ENCODE measurements at regions not wholly inside any gene's neighbourhood (a gene's known extent, or its start where the extent isn't known, plus 50 kb on each side); places are given as distances from the start of the nearest gene placed in this dataset.
"Not testable (repeated sequence)": the region's sequence is repeated elsewhere in the genome, so short reads cannot be mapped to it uniquely, and the experiment has no call there.

- no peak overlapping the region for H3K4me3 ChIP-seq (ENCODE audit: control insufficient read depth, low read depth, low read length)
- TF ChIP-seq CTCF (conservative IDR thresholded peaks at IDR 0.05; ENCODE audit: control insufficient read depth, insufficient read depth, low read depth, low read length): no peak
- DNase-seq (ENCODE audit: low read depth): no peak
Observed at GRCh38 chr16:60646631-60647030, 1389.6 kb downstream of the CDH8 start.

- TF ChIP-seq CTCF (conservative IDR thresholded peaks at IDR 0.05; ENCODE audit: control insufficient read depth, insufficient read depth, low read depth, low read length): no peak
- no peak for DNase-seq (ENCODE audit: low read depth)
- H3K4me3 ChIP-seq (ENCODE audit: control insufficient read depth, low read depth, low read length): no peak overlapping the region
Observed at GRCh38 chr16:60645541-60645940, 1390.7 kb downstream of the CDH8 start.

GRCh38 chr16:60642956-60643355, 1393.3 kb downstream of the CDH8 start:
- peak; percentile 11 for DNase-seq (ENCODE audit: low read depth)
- TF ChIP-seq CTCF (conservative IDR thresholded peaks at IDR 0.05; ENCODE audit: control insufficient read depth, insufficient read depth, low read depth, low read length): no peak
- no peak overlapping the region for H3K4me3 ChIP-seq (ENCODE audit: control insufficient read depth, low read depth, low read length)

GRCh38 chr16:60641067-60641665, 1395.1 kb downstream of the CDH8 start:
- no peak for TF ChIP-seq CTCF (conservative IDR thresholded peaks at IDR 0.05; ENCODE audit: control insufficient read depth, insufficient read depth, low read depth, low read length)
- no peak overlapping the region for H3K4me3 ChIP-seq (ENCODE audit: control insufficient read depth, low read depth, low read length)
- DNase-seq (ENCODE audit: low read depth): no peak

- TF ChIP-seq CTCF (conservative IDR thresholded peaks at IDR 0.05; ENCODE audit: control insufficient read depth, insufficient read depth, low read depth, low read length): no peak
- DNase-seq (ENCODE audit: low read depth): no peak
- H3K4me3 ChIP-seq (ENCODE audit: control insufficient read depth, low read depth, low read length): no peak overlapping the region
Observed at GRCh38 chr16:60640038-60640437, 1396.2 kb downstream of the CDH8 start.

GRCh38 chr16:60636636-60637035, 1399.6 kb downstream of the CDH8 start:
- not testable (repeated sequence) for DNase-seq (ENCODE audit: low read depth); H3K4me3 ChIP-seq (ENCODE audit: control insufficient read depth, low read depth, low read length)

GRCh38 chr16:60636117-60636516, 1400.1 kb downstream of the CDH8 start:
- TF ChIP-seq CTCF (conservative IDR thresholded peaks at IDR 0.05; ENCODE audit: control insufficient read depth, insufficient read depth, low read depth, low read length): no peak
- H3K4me3 ChIP-seq (ENCODE audit: control insufficient read depth, low read depth, low read length): no peak overlapping the region
- no peak for DNase-seq (ENCODE audit: low read depth)
